Epithelial cell of esophagus (primary cell): ENCODE measurements at regions not wholly inside any gene's neighbourhood (a gene's known extent, or its start where the extent isn't known, plus 50 kb on each side); places are given as distances from the start of the nearest gene placed in this dataset.
A peak's percentile ranks its signal among the peaks of the same experiment; 100 is the strongest.

Source experiments
- DNase-seq: peaks from one replicate; pipeline ENCODE4 v3.0.0; 2010; ENCODE audit warnings: low read depth
- H3K4me3 ChIP-seq: 2 replicates; pipeline ENCODE4 v1.5.1; 2011; ENCODE audit warnings: mild to moderate bottlenecking, low read length, control low read depth
- TF ChIP-seq, protein P1 (sequence below): IDR thresholded peaks from 2 replicates; pipeline ENCODE4 v1.5.1; 2011; ENCODE audit warnings: low read depth, mild to moderate bottlenecking, low read length, control low read depth, inconsistent platforms; ENCODE audit not compliant: insufficient read depth; ENCODE audit errors: missing control alignments

DNA sequence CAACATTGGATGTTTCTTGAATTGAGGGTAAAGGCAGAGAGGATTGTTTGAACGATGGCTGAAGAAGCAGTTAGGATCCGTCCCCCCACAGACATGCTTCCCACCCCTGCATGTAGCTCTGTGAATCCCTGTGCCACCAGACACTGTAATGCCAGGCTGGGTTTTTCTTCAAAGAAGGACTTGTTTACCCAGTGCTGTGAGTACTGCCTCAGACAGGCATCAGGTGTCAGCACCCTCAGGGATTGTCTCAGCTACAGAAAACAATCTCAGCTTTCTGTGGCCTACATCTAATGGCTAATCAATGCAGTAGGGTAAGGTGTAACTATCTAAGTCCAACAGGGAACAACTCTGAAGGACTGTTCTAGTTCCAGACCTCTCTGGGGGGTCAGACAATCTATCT lies 853.0 kb upstream of the EPHA7 start:
- H3K4me3 ChIP-seq, result no peak overlapping the region
- TF ChIP-seq, protein P1, sequence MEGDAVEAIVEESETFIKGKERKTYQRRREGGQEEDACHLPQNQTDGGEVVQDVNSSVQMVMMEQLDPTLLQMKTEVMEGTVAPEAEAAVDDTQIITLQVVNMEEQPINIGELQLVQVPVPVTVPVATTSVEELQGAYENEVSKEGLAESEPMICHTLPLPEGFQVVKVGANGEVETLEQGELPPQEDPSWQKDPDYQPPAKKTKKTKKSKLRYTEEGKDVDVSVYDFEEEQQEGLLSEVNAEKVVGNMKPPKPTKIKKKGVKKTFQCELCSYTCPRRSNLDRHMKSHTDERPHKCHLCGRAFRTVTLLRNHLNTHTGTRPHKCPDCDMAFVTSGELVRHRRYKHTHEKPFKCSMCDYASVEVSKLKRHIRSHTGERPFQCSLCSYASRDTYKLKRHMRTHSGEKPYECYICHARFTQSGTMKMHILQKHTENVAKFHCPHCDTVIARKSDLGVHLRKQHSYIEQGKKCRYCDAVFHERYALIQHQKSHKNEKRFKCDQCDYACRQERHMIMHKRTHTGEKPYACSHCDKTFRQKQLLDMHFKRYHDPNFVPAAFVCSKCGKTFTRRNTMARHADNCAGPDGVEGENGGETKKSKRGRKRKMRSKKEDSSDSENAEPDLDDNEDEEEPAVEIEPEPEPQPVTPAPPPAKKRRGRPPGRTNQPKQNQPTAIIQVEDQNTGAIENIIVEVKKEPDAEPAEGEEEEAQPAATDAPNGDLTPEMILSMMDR, result no peak
- no peak for DNase-seq

DNA sequence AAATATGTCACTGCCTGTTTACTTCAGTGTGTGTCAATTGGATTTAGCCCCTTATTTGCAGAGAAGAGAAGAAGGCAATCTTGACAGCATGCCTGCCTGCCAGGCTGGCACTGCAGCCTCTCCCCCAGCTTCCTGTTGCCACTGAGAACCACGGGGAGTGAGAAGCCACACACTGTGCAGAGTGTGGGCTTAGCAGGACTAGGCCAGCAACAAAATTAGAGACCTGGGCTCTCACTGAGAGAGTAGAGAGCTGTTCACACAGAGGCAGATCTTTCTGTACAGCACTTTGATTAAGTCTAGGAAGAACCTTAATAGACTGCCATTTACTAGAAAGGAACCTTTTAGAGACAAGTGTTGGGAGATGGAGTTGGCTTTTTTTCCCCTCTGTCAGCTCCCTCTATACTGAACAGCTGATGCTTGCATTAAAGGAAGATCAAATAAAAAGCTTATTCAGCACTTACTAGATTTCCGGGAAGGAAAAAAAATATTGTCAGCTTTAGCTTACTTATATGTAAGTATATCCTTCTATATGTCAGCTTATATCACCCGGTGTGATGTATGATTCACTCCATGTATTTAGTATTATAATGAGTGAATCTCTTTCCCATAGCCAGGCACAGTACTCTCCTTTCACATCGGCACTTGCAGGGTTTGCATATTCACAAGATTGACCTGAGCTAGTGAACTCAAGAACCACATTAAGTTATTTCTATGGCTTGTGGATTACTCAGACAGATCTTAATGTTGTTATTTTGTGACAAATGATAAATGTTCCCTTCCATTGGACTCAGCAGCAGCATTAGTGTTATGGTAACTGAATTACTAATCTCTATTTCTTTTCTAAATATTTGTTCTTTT lies 851.0 kb upstream of the EPHA7 start:
- no peak for DNase-seq
- no peak overlapping the region for H3K4me3 ChIP-seq
- TF ChIP-seq, protein P1, result no peak

DNA sequence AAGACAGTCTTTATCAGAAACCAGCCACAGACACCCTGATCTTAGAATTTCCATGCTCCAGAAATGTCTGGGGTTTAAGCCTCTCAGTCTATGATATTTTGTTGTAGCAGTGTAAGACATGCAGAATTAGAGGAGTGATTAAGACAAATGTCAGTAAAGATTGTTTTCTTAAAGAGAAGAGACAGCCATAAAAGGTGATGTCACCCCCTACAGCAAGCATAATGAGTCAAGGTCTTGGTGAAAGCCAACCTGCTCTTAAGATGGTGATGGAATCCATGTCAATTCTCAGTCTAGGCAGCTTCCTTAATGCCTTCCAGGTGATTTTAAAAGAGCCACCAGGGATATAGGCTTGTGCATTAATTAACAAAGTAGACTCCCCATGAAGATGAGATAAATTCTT lies 849.9 kb upstream of the EPHA7 start:
- no peak overlapping the region for H3K4me3 ChIP-seq
- DNase-seq, result peak; percentile 12
- TF ChIP-seq, protein P1, result no peak

DNA sequence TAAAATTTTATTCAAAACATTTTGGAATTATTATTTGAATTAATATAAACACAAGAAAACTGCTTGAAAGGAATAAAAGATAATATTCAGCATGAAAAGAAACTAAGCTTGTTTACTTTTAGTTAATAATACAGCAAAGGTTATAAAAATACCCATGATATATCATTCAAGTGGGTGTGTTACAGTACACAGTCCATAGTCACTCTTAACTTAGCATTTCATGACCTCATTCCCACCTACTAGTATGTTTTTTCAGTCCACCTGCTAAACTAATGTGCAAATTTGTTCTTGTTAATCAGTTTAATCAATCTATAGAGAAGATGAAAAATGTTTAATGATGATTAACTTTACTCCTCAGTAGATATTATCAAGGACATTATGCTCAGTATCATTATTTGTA lies 841.4 kb upstream of the EPHA7 start:
- TF ChIP-seq, protein P1, result no peak
- no peak for DNase-seq
- H3K4me3 ChIP-seq, result no peak overlapping the region

DNA sequence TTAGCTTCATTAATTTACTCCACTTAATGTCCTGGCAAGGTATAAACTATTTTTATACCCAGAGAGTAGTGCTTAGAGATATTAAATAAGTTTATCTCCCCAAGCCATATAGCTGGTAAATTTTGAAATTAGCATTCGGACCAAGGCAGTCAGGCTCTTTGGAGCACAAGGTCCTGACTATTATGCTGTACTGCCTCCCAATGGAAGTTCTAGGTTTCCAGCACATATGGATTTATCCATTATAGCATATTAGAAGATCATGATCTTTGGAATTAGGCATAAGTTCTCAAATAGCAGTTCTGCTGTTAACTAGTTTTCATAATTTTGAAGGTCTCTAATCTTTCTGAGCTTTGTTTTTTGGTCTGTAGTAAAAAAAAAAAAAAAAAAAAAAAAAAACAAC lies 835.3 kb upstream of the EPHA7 start:
- no peak overlapping the region for H3K4me3 ChIP-seq
- TF ChIP-seq, protein P1, result peak; percentile 56
- DNase-seq, result peak; percentile 34

DNA sequence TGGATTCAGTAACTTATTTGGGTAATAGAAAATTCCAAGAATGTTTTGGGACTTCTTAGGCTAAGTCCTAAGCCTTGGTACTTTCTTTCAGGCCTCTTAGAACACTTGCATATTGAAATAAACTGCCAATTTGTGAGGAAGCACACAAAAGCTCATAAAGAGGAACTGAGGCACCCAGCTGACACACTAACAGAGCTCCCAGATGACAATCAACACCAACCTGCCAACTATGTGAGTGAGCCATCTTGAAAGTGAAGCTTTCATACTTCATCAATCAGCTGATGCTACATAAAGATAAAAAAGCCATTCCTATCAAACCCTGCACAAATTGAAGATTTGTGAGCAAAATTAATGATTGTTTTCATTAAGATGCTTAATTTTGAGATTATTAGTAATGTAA lies 832.5 kb upstream of the EPHA7 start:
- no peak overlapping the region for H3K4me3 ChIP-seq
- TF ChIP-seq, protein P1, result no peak
- DNase-seq, result no peak

DNA sequence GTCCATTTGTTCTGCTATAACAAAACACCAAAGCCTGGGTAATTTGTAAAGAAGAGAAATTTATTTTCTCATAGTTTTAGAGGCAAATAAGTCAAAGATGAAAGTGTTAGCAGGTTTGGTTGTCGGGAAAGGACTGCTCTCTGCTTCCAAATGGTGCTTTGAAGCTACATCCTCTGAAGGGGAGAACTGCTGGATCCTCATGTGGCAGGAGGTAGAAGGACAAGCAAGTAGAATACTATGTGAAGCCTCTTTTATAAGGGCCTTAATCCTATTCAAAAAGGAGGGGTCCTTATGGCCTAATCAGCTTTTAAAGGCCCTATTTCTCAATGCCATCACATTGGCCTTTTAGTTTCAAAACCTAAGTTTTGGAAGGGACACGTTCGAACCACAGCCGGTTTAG lies 826.0 kb upstream of the EPHA7 start:
- TF ChIP-seq, protein P1, result no peak
- no peak for DNase-seq
- no peak overlapping the region for H3K4me3 ChIP-seq
